Limb (tissue), 2 donors: ENCODE measurements at regions not wholly inside any gene's neighbourhood (a gene's known extent, or its start where the extent isn't known, plus 50 kb on each side); places are given as distances from the start of the nearest gene placed in this dataset.

Experiments
- DNase-seq, 2 donors: peaks; one replicate each; pipeline ENCODE4 v3.0.0-alpha.2; 2016; ENCODE audit errors: extremely low spot score in 2 of 2

- no peak for DNase-seq
Measured at GRCh38 chr10:106198275-106198674, 966.2 kb downstream of the SORCS1 start.

GRCh38 chr10:106189292-106189691 is 975.2 kb downstream of the SORCS1 start:
- no peak for DNase-seq

GRCh38 chr10:106185951-106186350 is 978.6 kb downstream of the SORCS1 start:
- DNase-seq, result no peak

GRCh38 chr10:106183041-106183440 is 981.5 kb downstream of the SORCS1 start:
- DNase-seq, result no peak

GRCh38 chr10:106182542-106182941 is 982.0 kb downstream of the SORCS1 start:
- DNase-seq, result no peak

- DNase-seq, result peak in 1 of 2 donors; percentile 20
Measured at GRCh38 chr10:106181501-106181900, 983.0 kb downstream of the SORCS1 start.

- DNase-seq, result no peak
Measured at GRCh38 chr10:106179430-106179829, 985.1 kb downstream of the SORCS1 start.

- peak in 1 of 2 donors; percentile 42 for DNase-seq
Measured at GRCh38 chr10:106175760-106176377, 988.6 kb downstream of the SORCS1 start.

- DNase-seq, result no peak
Measured at GRCh38 chr10:106173838-106174237, 990.7 kb downstream of the SORCS1 start.

GRCh38 chr10:106169241-106169640 is 995.3 kb downstream of the SORCS1 start:
- DNase-seq, result no peak

GRCh38 chr10:106167946-106168345 is 996.6 kb downstream of the SORCS1 start:
- no peak for DNase-seq

GRCh38 chr10:106158241-106158640 is 1006.3 kb downstream of the SORCS1 start:
- DNase-seq, result no peak

GRCh38 chr10:106147021-106147420 is 1017.5 kb downstream of the SORCS1 start:
- DNase-seq, result no peak

- no peak for DNase-seq
Measured at GRCh38 chr10:106139915-106140314, 1024.6 kb downstream of the SORCS1 start.

GRCh38 chr10:106136175-106136574 is 1028.3 kb downstream of the SORCS1 start:
- DNase-seq, result no peak

- DNase-seq, result no peak
Measured at GRCh38 chr10:106134326-106135000, 1030.0 kb downstream of the SORCS1 start.

- DNase-seq, result no peak
Measured at GRCh38 chr10:106133451-106133850, 1031.1 kb downstream of the SORCS1 start.

GRCh38 chr10:106132956-106133355 is 1031.5 kb downstream of the SORCS1 start:
- DNase-seq, result no peak

GRCh38 chr10:106114656-106115186 is 1049.8 kb downstream of the SORCS1 start:
- no peak for DNase-seq

GRCh38 chr10:106111246-106111645 is 1053.3 kb downstream of the SORCS1 start:
- no peak for DNase-seq

- no peak for DNase-seq
Measured at GRCh38 chr10:106107706-106108105, 1056.8 kb downstream of the SORCS1 start.

- no peak for DNase-seq
Measured at GRCh38 chr10:106106114-106106513, 1058.4 kb downstream of the SORCS1 start.

GRCh38 chr10:106089855-106090254 is 1074.7 kb downstream of the SORCS1 start:
- no peak for DNase-seq
